H9 (cell line): ENCODE measurements at regions not wholly inside any gene's neighbourhood (a gene's known extent, or its start where the extent isn't known, plus 50 kb on each side); places are given as distances from the start of the nearest gene placed in this dataset.

Experiments used
- DNase-seq: peaks from one replicate; pipeline ENCODE4 v3.0.0-alpha.2; 2017
- H2AFZ ChIP-seq: one replicate; pipeline ENCODE4 v1.6.1; 2013; ENCODE audit warnings: mild to moderate bottlenecking, low read length, control low read depth, moderate library complexity
- H2AK5ac ChIP-seq: 2 replicates; pipeline ENCODE4 v1.6.1; 2013; ENCODE audit warnings: low read length, control low read depth, mixed read lengths; ENCODE audit not compliant: insufficient read length
- H2BK120ac ChIP-seq: one replicate; pipeline ENCODE4 v1.6.1; 2013; ENCODE audit warnings: low read depth, mild to moderate bottlenecking, low read length, control low read depth, inconsistent platforms; ENCODE audit not compliant: poor library complexity, severe bottlenecking
- H2BK12ac ChIP-seq: 2 replicates; pipeline ENCODE4 v1.6.1; 2013; ENCODE audit warnings: low read length, control low read depth, mixed read lengths, low read depth; ENCODE audit not compliant: insufficient read length
- H2BK15ac ChIP-seq: 2 replicates; pipeline ENCODE4 v1.6.1; 2013; ENCODE audit warnings: low read depth, low read length, control low read depth
- H2BK20ac ChIP-seq: one replicate; pipeline ENCODE4 v1.6.1; 2013; ENCODE audit warnings: low read depth, mild to moderate bottlenecking, low read length, control low read depth, inconsistent platforms; ENCODE audit not compliant: poor library complexity, severe bottlenecking
- H2BK5ac ChIP-seq: 2 replicates; pipeline ENCODE4 v1.6.1; 2013; ENCODE audit warnings: low read length, control low read depth, mixed read lengths; ENCODE audit not compliant: insufficient read length
- H3K14ac ChIP-seq: 2 replicates; pipeline ENCODE4 v1.6.1; 2013; ENCODE audit warnings: low read length, control low read depth; ENCODE audit not compliant: insufficient read depth
- H3K18ac ChIP-seq: 2 replicates; pipeline ENCODE4 v1.6.1; 2013; ENCODE audit warnings: low read depth, mild to moderate bottlenecking, mixed read lengths, low read length, control low read depth; ENCODE audit not compliant: insufficient read length
- H3K23ac ChIP-seq: 2 replicates; pipeline ENCODE4 v1.6.1; 2013; ENCODE audit warnings: low read length, control low read depth, mixed read lengths, low read depth; ENCODE audit not compliant: insufficient read length
- H3K23me2 ChIP-seq: 2 replicates; pipeline ENCODE4 v1.6.1; 2013; ENCODE audit warnings: low read depth, mild to moderate bottlenecking, mixed read lengths, low read length, control low read depth; ENCODE audit not compliant: insufficient read length, poor library complexity, severe bottlenecking
- H3K27ac ChIP-seq: 2 replicates; pipeline ENCODE4 v1.5.1; 2013; ENCODE audit warnings: low read length, control low read depth, mixed read lengths, low read depth; ENCODE audit not compliant: insufficient read length
- H3K27me3 ChIP-seq: 2 replicates; pipeline ENCODE4 v1.6.1; 2013; ENCODE audit warnings: low read length, control low read depth, inconsistent platforms; ENCODE audit not compliant: insufficient read depth
- H3K4ac ChIP-seq: 2 replicates; pipeline ENCODE4 v1.6.1; 2013; ENCODE audit warnings: low read depth, mild to moderate bottlenecking, control low read depth, inconsistent platforms, low read length, moderate library complexity
- H3K4me1 ChIP-seq: 2 replicates; pipeline ENCODE4 v1.6.1; 2013; ENCODE audit warnings: low read length, control low read depth, inconsistent platforms; ENCODE audit not compliant: insufficient read depth
- H3K4me2 ChIP-seq: 2 replicates; pipeline ENCODE4 v1.6.1; 2013; ENCODE audit warnings: low read length, control low read depth, mixed read lengths; ENCODE audit not compliant: insufficient read length, insufficient read depth
- H3K56ac ChIP-seq: 2 replicates; pipeline ENCODE4 v1.6.1; 2013; ENCODE audit warnings: low read depth, mild to moderate bottlenecking, mixed read lengths, low read length, control low read depth; ENCODE audit not compliant: insufficient read length
- H3K79me1 ChIP-seq: 2 replicates; pipeline ENCODE4 v1.6.1; 2013; ENCODE audit warnings: low read depth, mild to moderate bottlenecking, moderate library complexity, low read length, control low read depth, inconsistent platforms; ENCODE audit not compliant: insufficient read depth, poor library complexity, severe bottlenecking
- H3K79me2 ChIP-seq: 2 replicates; pipeline ENCODE4 v1.6.1; 2013; ENCODE audit warnings: low read length, control low read depth, inconsistent platforms; ENCODE audit not compliant: insufficient read depth
- H3K9ac ChIP-seq: 2 replicates; pipeline ENCODE4 v1.6.1; 2013; ENCODE audit warnings: low read length, control low read depth, mixed read lengths; ENCODE audit not compliant: insufficient read length; ENCODE audit errors: extremely low read depth
- H3K9me3 ChIP-seq: one replicate; pipeline ENCODE4 v1.6.1; 2013; ENCODE audit warnings: low read depth, low read length, inconsistent platforms; ENCODE audit not compliant: control insufficient read depth
- H3T11ph ChIP-seq: one replicate; pipeline ENCODE4 v1.6.1; 2013; ENCODE audit warnings: mild to moderate bottlenecking, low read length, control low read depth, inconsistent platforms
- H4K20me1 ChIP-seq: one replicate; pipeline ENCODE4 v1.6.1; 2013; ENCODE audit not compliant: control insufficient read depth, insufficient read length, insufficient read depth
- H4K5ac ChIP-seq: 2 replicates; pipeline ENCODE4 v1.6.1; 2013; ENCODE audit warnings: low read depth, mild to moderate bottlenecking, mixed read lengths, low read length, control low read depth; ENCODE audit not compliant: insufficient read length
- H4K8ac ChIP-seq: replicated peaks from 2 replicates; pipeline ENCODE4 v1.6.1; 2013; ENCODE audit warnings: low read length, control low read depth, mixed read lengths, low read depth; ENCODE audit not compliant: insufficient read length
- H4K91ac ChIP-seq: 2 replicates; pipeline ENCODE4 v1.6.1; 2013; ENCODE audit warnings: low read depth, mild to moderate bottlenecking, moderate library complexity, mixed read lengths, low read length, control low read depth; ENCODE audit not compliant: insufficient read length
- H3K27ac Mint-ChIP-seq, 3 experiments: 2 replicates in 2 of 3; 3 replicates in 1 of 3; pipeline ENCODE4 v1.8.0; 2020 to 2021; ENCODE audit warnings: mixed read lengths in 3 of 3, mild to moderate bottlenecking in 1 of 3, moderate library complexity in 1 of 3
- H3K27me3 Mint-ChIP-seq: 2 replicates; pipeline ENCODE4 v1.8.0; 2021; ENCODE audit warnings: low read depth, mild to moderate bottlenecking, moderate library complexity, mixed read lengths
- H3K36me3 Mint-ChIP-seq, 3 experiments: 2 replicates in 2 of 3; 3 replicates in 1 of 3; pipeline ENCODE4 v1.8.0; 2020 to 2021; ENCODE audit warnings: low read depth in 3 of 3, mixed read lengths in 3 of 3; ENCODE audit not compliant: insufficient read depth in 1 of 3
- H3K4me1 Mint-ChIP-seq, 2 experiments: 2 replicates each; pipeline ENCODE4 v1.8.0; 2020; ENCODE audit warnings: mixed read lengths in 2 of 2
- H3K4me3 Mint-ChIP-seq, 2 experiments: 2 replicates in 1 of 2; 3 replicates in 1 of 2; pipeline ENCODE4 v1.8.0; 2020 to 2021; ENCODE audit warnings: mild to moderate bottlenecking in 2 of 2, mixed read lengths in 2 of 2, moderate library complexity in 1 of 2
- H3K9me3 Mint-ChIP-seq, 2 experiments: 2 replicates in 1 of 2; 3 replicates in 1 of 2; pipeline ENCODE4 v1.8.0; 2020; ENCODE audit warnings: mild to moderate bottlenecking in 2 of 2, mixed read lengths in 2 of 2, moderate library complexity in 1 of 2
- WGBS: extraction: QIAGEN DNeasy Blood & Tissue Kit; methylation state at CpG from one replicate; pipeline ENCODE4 v1.1.7; 2013; ENCODE audit warnings: missing lambda C conversion rate, low lambda C conversion rate, mixed read lengths; ENCODE audit not compliant: insufficient read length; ENCODE audit errors: extremely low coverage; 5-methylcytosine and 5-hydroxymethylcytosine counted together
- TF ChIP-seq, protein P1 (sequence below): fragments of 200-600 bp; sonication (generic); conservative IDR thresholded peaks from 3 replicates; pipeline ENCODE4 v1.8.0; 2021; ENCODE audit warnings: antibody characterized with exemption, mild to moderate bottlenecking

DNA sequence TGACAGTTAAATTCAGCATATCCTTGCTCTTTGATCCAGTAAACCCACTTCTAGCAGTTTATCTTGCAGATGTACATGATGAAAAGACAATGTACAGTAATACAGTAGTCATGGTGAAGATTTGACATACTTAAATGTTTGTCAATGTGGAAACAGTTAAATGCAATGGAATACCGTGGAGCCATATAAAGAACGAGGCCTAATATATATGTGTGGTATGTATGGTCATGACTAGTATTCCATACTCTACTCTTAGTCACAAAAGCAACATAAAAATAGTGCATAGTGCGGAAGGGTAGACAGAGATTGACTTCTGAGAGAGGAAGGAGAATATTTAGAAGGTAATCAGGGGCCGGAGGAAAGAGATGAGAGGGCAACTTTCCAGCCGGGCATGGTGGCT is 70.7 kb upstream of the ARMC2 start:
- no peak for DNase-seq
- H2AK5ac ChIP-seq: no peak overlapping the region
- TF ChIP-seq, protein P1, sequence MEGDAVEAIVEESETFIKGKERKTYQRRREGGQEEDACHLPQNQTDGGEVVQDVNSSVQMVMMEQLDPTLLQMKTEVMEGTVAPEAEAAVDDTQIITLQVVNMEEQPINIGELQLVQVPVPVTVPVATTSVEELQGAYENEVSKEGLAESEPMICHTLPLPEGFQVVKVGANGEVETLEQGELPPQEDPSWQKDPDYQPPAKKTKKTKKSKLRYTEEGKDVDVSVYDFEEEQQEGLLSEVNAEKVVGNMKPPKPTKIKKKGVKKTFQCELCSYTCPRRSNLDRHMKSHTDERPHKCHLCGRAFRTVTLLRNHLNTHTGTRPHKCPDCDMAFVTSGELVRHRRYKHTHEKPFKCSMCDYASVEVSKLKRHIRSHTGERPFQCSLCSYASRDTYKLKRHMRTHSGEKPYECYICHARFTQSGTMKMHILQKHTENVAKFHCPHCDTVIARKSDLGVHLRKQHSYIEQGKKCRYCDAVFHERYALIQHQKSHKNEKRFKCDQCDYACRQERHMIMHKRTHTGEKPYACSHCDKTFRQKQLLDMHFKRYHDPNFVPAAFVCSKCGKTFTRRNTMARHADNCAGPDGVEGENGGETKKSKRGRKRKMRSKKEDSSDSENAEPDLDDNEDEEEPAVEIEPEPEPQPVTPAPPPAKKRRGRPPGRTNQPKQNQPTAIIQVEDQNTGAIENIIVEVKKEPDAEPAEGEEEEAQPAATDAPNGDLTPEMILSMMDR: no peak
- no peak overlapping the region for H3K14ac ChIP-seq
- H2BK120ac ChIP-seq: no peak overlapping the region
- H3K23ac ChIP-seq: no peak overlapping the region
- no peaks in the 10 kb centered on the region for H4K20me1 ChIP-seq
- H2BK20ac ChIP-seq: no peak overlapping the region
- no CpG with 5 or more reads among the region's 5 CpGs for WGBS
- no peaks in the 10 kb centered on the region for H3K27me3 ChIP-seq
- H4K91ac ChIP-seq: no peak overlapping the region
- peaks cover 3% of the 10 kb centered on the region; the same call in 1 of the 2 replicates for H3K4me1 ChIP-seq
- no peak overlapping the region; a peak in 1 of 7 replicates for H3K27ac Mint-ChIP-seq
- H2BK12ac ChIP-seq: no peak overlapping the region
- H3K4me3 Mint-ChIP-seq: no peak overlapping the region
- H4K5ac ChIP-seq: no peak overlapping the region
- no peaks in the 10 kb centered on the region for H3K79me2 ChIP-seq
- no peak overlapping the region for H2BK15ac ChIP-seq
- no peaks in the 10 kb centered on the region for H3K9me3 ChIP-seq
- no peak overlapping the region for H3K18ac ChIP-seq
- H2AFZ ChIP-seq: no peak overlapping the region
- no peaks in the 10 kb centered on the region for H3K79me1 ChIP-seq
- no peak overlapping the region for H3K9ac ChIP-seq
- H3K36me3 Mint-ChIP-seq: no peaks in the 10 kb centered on the region
- peaks cover 32 to 37% of the 10 kb centered on the region in 2 experiments for H3K4me1 Mint-ChIP-seq
- H3K4me2 ChIP-seq: no peak overlapping the region
- H3K27ac ChIP-seq: no peak overlapping the region
- peaks cover 17% of the 10 kb centered on the region for H3K27me3 Mint-ChIP-seq
- no peak overlapping the region for H3T11ph ChIP-seq
- H3K23me2 ChIP-seq: peaks cover 7% of the 10 kb centered on the region
- no peak overlapping the region for H3K4ac ChIP-seq
- no peak overlapping the region for H4K8ac ChIP-seq
- no peak overlapping the region for H3K56ac ChIP-seq
- peaks cover 0 to 4% of the 10 kb centered on the region in 2 experiments; a peak in 3 of 5 replicates for H3K9me3 Mint-ChIP-seq
- H2BK5ac ChIP-seq: no peak overlapping the region
